Heart left ventricle (tissue), 13 donors: ENCODE measurements at regions not wholly inside any gene's neighbourhood (a gene's known extent, or its start where the extent isn't known, plus 50 kb on each side); places are given as distances from the start of the nearest gene placed in this dataset.

Experiments
- POLR2A ChIP-seq, 2 donors: fragments of 450-650 bp; IDR thresholded peaks; one replicate each; pipeline ENCODE4 v1.6.1; 2017; ENCODE audit warnings: antibody characterized with exemption in 2 of 2, mild to moderate bottlenecking in 2 of 2, moderate library complexity in 2 of 2
- TF ChIP-seq, protein P1 (sequence below), 12 donors: fragments of 200-600 bp; sonication (generic) in 4 of 12; IDR thresholded peaks; one replicate each; pipeline versions ENCODE4 v1.5.0 to v1.8.0; 2018 to 2022; ENCODE audit warnings: antibody characterized with exemption in 12 of 12, mild to moderate bottlenecking in 5 of 12
- donor health status: ischemic (EF 13 %, LVEDD 7.1; RV severe dilation, severe dysfunction).
- donor health status: DM: no; HTN: yes; CAD: no.
- donor health status: DM: no; HTN: no; CAD: no.
- donor health status: ischemic (EF 25% LVEDD 6.9; RV normal size, moderate dysfunction).
- donor health status: ischemic (EF 25% LVEDD 5.7; RV mildly dilated, moderate dysfunction).
- donor health status: ischemic (EF 35%, LVEDD 5.7; RV mildly dilated, moderate dysfunction).
- donor health status: nonischemic (EF 11% LVEDD 7.7; RV severe dilation, severe dysfunction).
- donor health status: DM: yes; HTN: yes; CAD: no.
- donor health status: PGD.
- donor health status: ischemic (EF 29% LVEDD 5.4; RV normal size, mild dysfunction).
- donor health status: nonischemic (EF 23%, LVEDD 6.1; RV moderate dilation, normal function).

DNA sequence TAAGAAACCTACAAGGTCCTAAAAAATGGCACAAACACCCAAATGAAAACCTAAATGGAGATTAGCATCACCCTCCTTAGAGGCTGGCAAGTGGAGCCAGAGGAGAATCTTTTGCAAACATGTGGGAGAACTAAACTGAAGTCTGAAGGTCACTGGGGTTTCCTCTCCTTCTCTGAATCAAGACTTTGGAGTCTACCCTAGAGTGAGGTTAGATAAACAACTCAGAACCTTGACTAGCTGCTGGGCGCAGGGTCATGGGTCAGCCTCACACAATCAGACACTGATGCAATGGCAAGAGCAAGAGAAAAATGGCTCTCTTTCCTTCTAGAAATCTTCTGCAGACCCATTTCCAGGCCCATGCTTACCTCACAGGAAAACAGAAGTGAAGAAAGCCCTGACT lies 165.8 kb downstream of the KCTD12 start:
- TF ChIP-seq, protein P1, sequence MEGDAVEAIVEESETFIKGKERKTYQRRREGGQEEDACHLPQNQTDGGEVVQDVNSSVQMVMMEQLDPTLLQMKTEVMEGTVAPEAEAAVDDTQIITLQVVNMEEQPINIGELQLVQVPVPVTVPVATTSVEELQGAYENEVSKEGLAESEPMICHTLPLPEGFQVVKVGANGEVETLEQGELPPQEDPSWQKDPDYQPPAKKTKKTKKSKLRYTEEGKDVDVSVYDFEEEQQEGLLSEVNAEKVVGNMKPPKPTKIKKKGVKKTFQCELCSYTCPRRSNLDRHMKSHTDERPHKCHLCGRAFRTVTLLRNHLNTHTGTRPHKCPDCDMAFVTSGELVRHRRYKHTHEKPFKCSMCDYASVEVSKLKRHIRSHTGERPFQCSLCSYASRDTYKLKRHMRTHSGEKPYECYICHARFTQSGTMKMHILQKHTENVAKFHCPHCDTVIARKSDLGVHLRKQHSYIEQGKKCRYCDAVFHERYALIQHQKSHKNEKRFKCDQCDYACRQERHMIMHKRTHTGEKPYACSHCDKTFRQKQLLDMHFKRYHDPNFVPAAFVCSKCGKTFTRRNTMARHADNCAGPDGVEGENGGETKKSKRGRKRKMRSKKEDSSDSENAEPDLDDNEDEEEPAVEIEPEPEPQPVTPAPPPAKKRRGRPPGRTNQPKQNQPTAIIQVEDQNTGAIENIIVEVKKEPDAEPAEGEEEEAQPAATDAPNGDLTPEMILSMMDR (IDR thresholded peaks at IDR 0.05): no peak
- no peak for TF ChIP-seq POLR2A (IDR thresholded peaks at IDR 0.05)
